Left ventricle myocardium inferior (tissue), 1 donor: ENCODE measurements at regions not wholly inside any gene's neighbourhood (a gene's known extent, or its start where the extent isn't known, plus 50 kb on each side); places are given as distances from the start of the nearest gene placed in this dataset.

Experiments
- DNase-seq: peaks from one replicate; pipeline ENCODE4 v3.0.0-alpha.2; 2020
- H3K27ac ChIP-seq: fragments of 200-600 bp; replicated peaks from 2 replicates; pipeline ENCODE4 v1.8.0; 2021
- H3K27me3 ChIP-seq: fragments of 200-600 bp; 2 replicates; pipeline ENCODE4 v1.8.0; 2021; ENCODE audit warnings: low read depth
- H3K36me3 ChIP-seq: fragments of 200-600 bp; 2 replicates; pipeline ENCODE4 v1.8.0; 2021
- H3K4me1 ChIP-seq: fragments of 200-600 bp; 2 replicates; pipeline ENCODE4 v1.8.0; 2021
- H3K4me3 ChIP-seq: fragments of 200-600 bp; 2 replicates; pipeline ENCODE4 v1.8.0; 2021; ENCODE audit warnings: mild to moderate bottlenecking, moderate library complexity
- H3K9me3 ChIP-seq: fragments of 200-600 bp; replicated peaks from 2 replicates; pipeline ENCODE4 v1.8.0; 2021
- intact Hi-C: fragments of 100-400 bp; cut with micrococcal nuclease; formaldehyde crosslinking; loops from one replicate; pipeline ENCODE4 v1.11.0; 2022
- TF ChIP-seq, protein P1 (sequence below): fragments of 200-600 bp; IDR thresholded peaks from 2 replicates; pipeline ENCODE4 v1.8.0; 2021; ENCODE audit warnings: antibody characterized with exemption, mild to moderate bottlenecking, borderline replicate concordance
- donor health status: DM: no; HTN: yes; CAD: no; lungs with severe emphysema.

DNA sequence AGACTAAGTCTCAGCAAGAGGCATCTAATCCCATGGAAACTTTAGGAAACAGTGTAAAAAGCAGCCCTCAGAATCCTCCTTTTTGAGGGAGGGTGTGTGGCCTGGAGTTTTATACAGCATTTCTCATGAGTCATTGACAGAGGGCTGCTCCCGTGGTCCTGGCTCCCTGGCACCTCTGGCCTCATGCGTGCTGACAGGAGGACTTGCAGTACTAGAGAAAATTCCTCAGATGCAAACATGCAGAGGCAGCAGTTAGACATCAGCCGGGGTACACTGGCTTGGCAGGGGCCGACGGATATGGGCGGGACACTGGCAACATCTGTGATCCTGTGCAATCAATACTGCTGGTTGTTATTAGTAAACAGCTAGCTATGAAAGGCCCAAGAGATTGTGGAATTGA, 925.1 kb upstream of the CELF2 start:
- no peak overlapping the region for H3K4me3 ChIP-seq
- intact Hi-C loops: no loop called here
- H3K9me3 ChIP-seq: no peaks in the 10 kb centered on the region
- no peaks in the 10 kb centered on the region for H3K4me1 ChIP-seq
- no peak overlapping the region for H3K27ac ChIP-seq
- DNase-seq: peak; percentile 26
- no peaks in the 10 kb centered on the region for H3K36me3 ChIP-seq
- TF ChIP-seq, protein P1, sequence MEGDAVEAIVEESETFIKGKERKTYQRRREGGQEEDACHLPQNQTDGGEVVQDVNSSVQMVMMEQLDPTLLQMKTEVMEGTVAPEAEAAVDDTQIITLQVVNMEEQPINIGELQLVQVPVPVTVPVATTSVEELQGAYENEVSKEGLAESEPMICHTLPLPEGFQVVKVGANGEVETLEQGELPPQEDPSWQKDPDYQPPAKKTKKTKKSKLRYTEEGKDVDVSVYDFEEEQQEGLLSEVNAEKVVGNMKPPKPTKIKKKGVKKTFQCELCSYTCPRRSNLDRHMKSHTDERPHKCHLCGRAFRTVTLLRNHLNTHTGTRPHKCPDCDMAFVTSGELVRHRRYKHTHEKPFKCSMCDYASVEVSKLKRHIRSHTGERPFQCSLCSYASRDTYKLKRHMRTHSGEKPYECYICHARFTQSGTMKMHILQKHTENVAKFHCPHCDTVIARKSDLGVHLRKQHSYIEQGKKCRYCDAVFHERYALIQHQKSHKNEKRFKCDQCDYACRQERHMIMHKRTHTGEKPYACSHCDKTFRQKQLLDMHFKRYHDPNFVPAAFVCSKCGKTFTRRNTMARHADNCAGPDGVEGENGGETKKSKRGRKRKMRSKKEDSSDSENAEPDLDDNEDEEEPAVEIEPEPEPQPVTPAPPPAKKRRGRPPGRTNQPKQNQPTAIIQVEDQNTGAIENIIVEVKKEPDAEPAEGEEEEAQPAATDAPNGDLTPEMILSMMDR: no peak
- no peaks in the 10 kb centered on the region for H3K27me3 ChIP-seq

GRCh38 chr10:10093021-10093420, 924.7 kb upstream of the CELF2 start:
- DNase-seq: no peak
- H3K27ac ChIP-seq: no peak overlapping the region
- H3K4me3 ChIP-seq: no peak overlapping the region
- no peaks in the 10 kb centered on the region for H3K9me3 ChIP-seq
- no peaks in the 10 kb centered on the region for H3K4me1 ChIP-seq
- intact Hi-C loops: no loop called here
- H3K36me3 ChIP-seq: no peaks in the 10 kb centered on the region
- TF ChIP-seq, protein P1: no peak
- H3K27me3 ChIP-seq: no peaks in the 10 kb centered on the region

DNA sequence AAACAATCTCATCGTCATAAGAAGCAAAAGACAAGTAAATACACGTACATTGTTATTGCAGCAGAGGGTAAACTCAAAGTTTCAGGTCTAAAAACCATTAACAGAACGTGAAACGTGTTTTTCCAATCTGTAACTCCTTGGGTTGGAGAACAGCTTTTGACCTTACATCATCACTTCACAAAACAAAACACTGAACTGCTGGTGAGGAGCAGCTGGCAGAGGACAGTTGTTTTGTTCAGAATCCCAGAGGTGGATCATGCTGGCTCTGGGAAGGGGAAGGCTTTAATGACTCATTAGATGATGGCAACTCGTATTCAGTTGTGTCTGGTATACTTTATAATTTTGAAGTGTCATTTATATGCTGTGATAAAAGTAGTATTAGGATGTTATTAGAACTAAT, 923.0 kb upstream of the CELF2 start:
- no peaks in the 10 kb centered on the region for H3K27me3 ChIP-seq
- TF ChIP-seq, protein P1: no peak
- no peaks in the 10 kb centered on the region for H3K4me1 ChIP-seq
- DNase-seq: no peak
- peaks cover 5% of the 10 kb centered on the region for H3K9me3 ChIP-seq
- no peak overlapping the region for H3K4me3 ChIP-seq
- intact Hi-C loops: no loop called here
- H3K27ac ChIP-seq: no peak overlapping the region
- H3K36me3 ChIP-seq: no peaks in the 10 kb centered on the region

- Histone ChIP-seq H3K4me1 (no peaks in the 10 kb centered on the region), H3K27ac (no peak overlapping the region), H3K9me3 (peaks cover 13% of the 10 kb centered on the region), H3K27me3 (no peaks in the 10 kb centered on the region), H3K4me3 (no peak overlapping the region), H3K36me3 (no peaks in the 10 kb centered on the region)
- TF ChIP-seq, protein P1: no peak
- DNase-seq: no peak
- intact Hi-C loops: no loop called here
Observed at GRCh38 chr10:10096296-10096695, 921.4 kb upstream of the CELF2 start.

GRCh38 chr10:10096898-10097297, 920.8 kb upstream of the CELF2 start:
- no peaks in the 10 kb centered on the region for H3K27me3 ChIP-seq
- DNase-seq: no peak
- intact Hi-C loops: no loop called here
- no peaks in the 10 kb centered on the region for H3K4me1 ChIP-seq
- no peak overlapping the region for H3K27ac ChIP-seq
- peaks cover 13% of the 10 kb centered on the region for H3K9me3 ChIP-seq
- no peak overlapping the region for H3K4me3 ChIP-seq
- H3K36me3 ChIP-seq: no peaks in the 10 kb centered on the region
- TF ChIP-seq, protein P1: no peak

GRCh38 chr10:10101106-10101505, 916.6 kb upstream of the CELF2 start:
- DNase-seq: no peak
- Histone ChIP-seq H3K36me3 (no peaks in the 10 kb centered on the region), H3K9me3 (peaks cover 17% of the 10 kb centered on the region), H3K4me3 (no peak overlapping the region), H3K4me1 (no peaks in the 10 kb centered on the region), H3K27ac (no peak overlapping the region), H3K27me3 (no peaks in the 10 kb centered on the region)
- intact Hi-C loops: no loop called here
- TF ChIP-seq, protein P1: no peak
